GM12878 (cell line): ENCODE measurements at regions not wholly inside any gene's neighbourhood (a gene's known extent, or its start where the extent isn't known, plus 50 kb on each side); places are given as distances from the start of the nearest gene placed in this dataset.

ENCODE experiments used
- ATF2 ChIP-seq: IDR thresholded peaks from 2 replicates; pipeline ENCODE4 v1.6.1; 2012; ENCODE audit warnings: low read length, inconsistent platforms
- CTCF ChIP-seq, 3 experiments: IDR thresholded peaks in 2 of 3; conservative IDR thresholded peaks in 1 of 3; 2 replicates each; pipeline ENCODE4 v1.5.1; 2011; ENCODE audit warnings: low read depth in 3 of 3, low read length in 3 of 3, mild to moderate bottlenecking in 3 of 3, control low read depth in 2 of 3, moderate library complexity in 2 of 3, inconsistent platforms in 1 of 3, mixed read lengths in 1 of 3; ENCODE audit not compliant: control insufficient read depth in 2 of 3, insufficient read depth in 1 of 3; ENCODE audit errors: extremely low read depth in 1 of 3
- POLR2AphosphoS5 ChIP-seq: IDR thresholded peaks from 2 replicates; pipeline ENCODE4 v1.6.1; 2011; ENCODE audit warnings: mild to moderate bottlenecking, low read length, inconsistent platforms

GRCh38 chr7:9939176-9939575 lies 1034.5 kb upstream of the PHF14 start:
- no peak for TF ChIP-seq ATF2
- no peak for TF ChIP-seq CTCF (IDR thresholded peaks at IDR 0.05 in 2 of 3, conservative IDR thresholded peaks at IDR 0.05 in 1 of 3; ENCODE audit: control insufficient read depth in 2 of 3, extremely low read depth in 1 of 3, insufficient read depth in 1 of 3, low read depth in 3 of 3, low read length in 3 of 3)
- TF ChIP-seq POLR2AphosphoS5 = no peak
